ENCODE measurements at regions not wholly inside any gene's neighbourhood (a gene's known extent, or its start where the extent isn't known, plus 50 kb on each side); places are given as distances from the start of the nearest gene placed in this dataset.

GRCh38 chr2:156005531-156005930 lies 327.0 kb downstream of the NR4A2 start:
- no peak for TF ChIP-seq POLR2A (IDR thresholded peaks at IDR 0.05)
- TF ChIP-seq, protein P1, sequence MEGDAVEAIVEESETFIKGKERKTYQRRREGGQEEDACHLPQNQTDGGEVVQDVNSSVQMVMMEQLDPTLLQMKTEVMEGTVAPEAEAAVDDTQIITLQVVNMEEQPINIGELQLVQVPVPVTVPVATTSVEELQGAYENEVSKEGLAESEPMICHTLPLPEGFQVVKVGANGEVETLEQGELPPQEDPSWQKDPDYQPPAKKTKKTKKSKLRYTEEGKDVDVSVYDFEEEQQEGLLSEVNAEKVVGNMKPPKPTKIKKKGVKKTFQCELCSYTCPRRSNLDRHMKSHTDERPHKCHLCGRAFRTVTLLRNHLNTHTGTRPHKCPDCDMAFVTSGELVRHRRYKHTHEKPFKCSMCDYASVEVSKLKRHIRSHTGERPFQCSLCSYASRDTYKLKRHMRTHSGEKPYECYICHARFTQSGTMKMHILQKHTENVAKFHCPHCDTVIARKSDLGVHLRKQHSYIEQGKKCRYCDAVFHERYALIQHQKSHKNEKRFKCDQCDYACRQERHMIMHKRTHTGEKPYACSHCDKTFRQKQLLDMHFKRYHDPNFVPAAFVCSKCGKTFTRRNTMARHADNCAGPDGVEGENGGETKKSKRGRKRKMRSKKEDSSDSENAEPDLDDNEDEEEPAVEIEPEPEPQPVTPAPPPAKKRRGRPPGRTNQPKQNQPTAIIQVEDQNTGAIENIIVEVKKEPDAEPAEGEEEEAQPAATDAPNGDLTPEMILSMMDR (IDR thresholded peaks at IDR 0.05) = no peak

Measured in ovary (tissue), 3 donors.